Activated B cell treated with CpG ODN at 0.5 μM for 24 hours (primary cell): ENCODE measurements at regions not wholly inside any gene's neighbourhood (a gene's known extent, or its start where the extent isn't known, plus 50 kb on each side); places are given as distances from the start of the nearest gene placed in this dataset.

Source experiments
- ATAC-seq: fragments of 200-7000 bp; cut with Tn5 transposase; one replicate; pipeline ENCODE4 v1.10.0; 2021; ENCODE audit warnings: low read depth, mild to moderate bottlenecking, moderate library complexity
- CTCF ChIA-PET: fragments of 350-600 bp; sonication (Branson Sonifier 250); formaldehyde crosslinking; loops from one replicate; lab custom pipeline; 2021; ENCODE audit warnings: antibody characterized with exemption; lab: Charles Lee
- POLR2A ChIA-PET: fragments of 350-600 bp; sonication (Branson Sonifier 250); formaldehyde crosslinking; loops from one replicate; lab custom pipeline; 2021; ENCODE audit warnings: antibody characterized with exemption; lab: Charles Lee
- DNase-seq: peaks from one replicate; pipeline ENCODE4 v3.0.0; 2022
- H3K27ac Mint-ChIP-seq: one replicate; pipeline ENCODE4 v1.8.0; 2020; ENCODE audit warnings: mixed read lengths
- H3K27me3 Mint-ChIP-seq: one replicate; pipeline ENCODE4 v1.8.0; 2021; ENCODE audit warnings: mixed read lengths
- H3K36me3 Mint-ChIP-seq: one replicate; pipeline ENCODE4 v1.8.0; 2021; ENCODE audit warnings: low read depth, mixed read lengths
- H3K4me1 Mint-ChIP-seq: one replicate; pipeline ENCODE4 v1.8.0; 2021; ENCODE audit warnings: mixed read lengths
- H3K4me3 Mint-ChIP-seq: one replicate; pipeline ENCODE4 v1.8.0; 2020; ENCODE audit warnings: mild to moderate bottlenecking, mixed read lengths
- H3K9me3 Mint-ChIP-seq: one replicate; pipeline ENCODE4 v1.8.0; 2020; ENCODE audit warnings: mixed read lengths
- intact Hi-C: fragments of 100-400 bp; cut with micrococcal nuclease; formaldehyde crosslinking; loops from one replicate; pipeline ENCODE4 v1.15.1; 2024
- TF ChIP-seq, protein P1 (sequence below): fragments of 200-600 bp; IDR thresholded peaks from one replicate; pipeline ENCODE4 v1.8.0; 2022; ENCODE audit warnings: antibody characterized with exemption, mild to moderate bottlenecking

DNA sequence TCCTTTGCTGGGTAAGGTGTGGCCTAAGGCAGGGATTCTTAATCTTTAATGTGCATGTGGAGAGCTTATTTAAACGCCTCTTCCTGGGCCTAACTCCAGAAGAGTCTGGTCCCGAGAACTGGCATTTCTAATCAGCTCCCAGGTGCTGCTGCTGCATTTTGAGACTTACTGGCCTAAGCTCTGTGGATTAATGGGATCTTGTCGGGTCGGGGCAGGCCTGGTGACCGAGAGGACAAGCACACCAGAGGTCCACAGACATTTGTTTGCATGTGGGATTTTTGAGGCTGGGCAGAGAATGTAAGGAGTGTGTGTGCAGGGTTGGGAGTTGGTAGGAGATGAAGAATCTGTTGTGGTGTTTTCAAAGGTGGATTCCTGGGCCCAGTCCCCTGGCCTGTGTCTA, 95.0 kb upstream of the DAP start:
- POLR2A ChIA-PET: no interaction called here

DNA sequence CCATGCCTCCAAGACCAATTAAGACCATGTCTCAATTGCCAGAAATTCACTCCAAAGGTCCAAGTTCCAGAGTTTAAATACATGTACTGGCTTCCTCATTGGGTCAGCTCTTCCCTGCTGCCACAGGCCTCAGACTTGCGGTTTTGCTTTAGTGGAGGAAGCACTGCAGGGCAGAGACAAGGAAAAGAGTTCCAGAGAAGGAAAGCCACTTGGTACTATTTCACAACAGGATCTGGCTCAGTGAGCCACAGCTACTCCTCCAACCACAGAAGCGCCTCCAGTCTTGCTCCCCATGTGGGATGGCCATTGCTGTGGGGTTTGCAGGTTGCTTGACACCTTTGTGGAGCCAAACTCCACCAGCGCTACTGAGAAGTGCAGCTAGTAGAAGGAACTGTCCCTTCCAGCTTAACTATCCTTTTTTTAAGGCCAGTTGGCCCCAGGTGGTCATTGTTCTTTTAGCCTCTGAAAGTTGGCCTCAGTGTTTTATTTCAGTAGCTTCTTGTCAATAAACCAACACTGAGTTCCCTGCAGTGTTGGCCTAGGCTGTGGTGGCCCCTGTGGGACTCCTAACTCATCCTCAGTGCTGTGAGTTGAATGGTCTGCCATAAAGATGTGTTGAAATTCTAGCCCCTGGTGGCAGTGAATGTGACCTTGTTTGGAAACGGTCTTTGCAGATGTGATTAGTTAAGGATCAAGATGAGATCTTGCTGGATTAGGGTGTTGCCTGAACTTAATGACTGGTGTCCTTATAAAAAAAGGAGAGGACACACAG, 93.7 kb upstream of the DAP start:
- Mint-ChIP-seq H3K36me3 (no peaks in the 10 kb centered on the region), H3K27me3 (peaks cover 18% of the 10 kb centered on the region), H3K4me3 (no peak overlapping the region), H3K9me3 (no peaks in the 10 kb centered on the region), H3K4me1 (no peaks in the 10 kb centered on the region), H3K27ac (no peak overlapping the region)
- POLR2A ChIA-PET: no interaction called here
- TF ChIP-seq, protein P1, sequence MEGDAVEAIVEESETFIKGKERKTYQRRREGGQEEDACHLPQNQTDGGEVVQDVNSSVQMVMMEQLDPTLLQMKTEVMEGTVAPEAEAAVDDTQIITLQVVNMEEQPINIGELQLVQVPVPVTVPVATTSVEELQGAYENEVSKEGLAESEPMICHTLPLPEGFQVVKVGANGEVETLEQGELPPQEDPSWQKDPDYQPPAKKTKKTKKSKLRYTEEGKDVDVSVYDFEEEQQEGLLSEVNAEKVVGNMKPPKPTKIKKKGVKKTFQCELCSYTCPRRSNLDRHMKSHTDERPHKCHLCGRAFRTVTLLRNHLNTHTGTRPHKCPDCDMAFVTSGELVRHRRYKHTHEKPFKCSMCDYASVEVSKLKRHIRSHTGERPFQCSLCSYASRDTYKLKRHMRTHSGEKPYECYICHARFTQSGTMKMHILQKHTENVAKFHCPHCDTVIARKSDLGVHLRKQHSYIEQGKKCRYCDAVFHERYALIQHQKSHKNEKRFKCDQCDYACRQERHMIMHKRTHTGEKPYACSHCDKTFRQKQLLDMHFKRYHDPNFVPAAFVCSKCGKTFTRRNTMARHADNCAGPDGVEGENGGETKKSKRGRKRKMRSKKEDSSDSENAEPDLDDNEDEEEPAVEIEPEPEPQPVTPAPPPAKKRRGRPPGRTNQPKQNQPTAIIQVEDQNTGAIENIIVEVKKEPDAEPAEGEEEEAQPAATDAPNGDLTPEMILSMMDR: no peak
- intact Hi-C loops: no loop called here
- DNase-seq (no peak), ATAC-seq (no peak)
- CTCF ChIA-PET: interaction anchor here (1.7 kb wide), 1 partner anchor 9 kb away, joined by 5 read pairs; no protein-coding TSS in a partner anchor

More for the DNA sequence above, 95.0 kb upstream of the DAP start:
- H3K9me3 Mint-ChIP-seq: no peaks in the 10 kb centered on the region
- no peaks in the 10 kb centered on the region for H3K4me1 Mint-ChIP-seq
- H3K4me3 Mint-ChIP-seq: no peak overlapping the region
- H3K27me3 Mint-ChIP-seq: peaks cover 19% of the 10 kb centered on the region
- ATAC-seq (no peak), DNase-seq (no peak)
- TF ChIP-seq, protein P1: no peak
- intact Hi-C loops: loop anchor here (2.0 kb wide), 2 partner anchors 161 to 403 kb away; no protein-coding TSS in a partner anchor
- CTCF ChIA-PET: interaction anchor here (0.7 to 1.1 kb wide), 5 partner anchors 8 to 403 kb away, joined by 3 to 4 read pairs (median 3); no protein-coding TSS in a partner anchor
- H3K27ac Mint-ChIP-seq: no peak overlapping the region
- no peaks in the 10 kb centered on the region for H3K36me3 Mint-ChIP-seq

DNA sequence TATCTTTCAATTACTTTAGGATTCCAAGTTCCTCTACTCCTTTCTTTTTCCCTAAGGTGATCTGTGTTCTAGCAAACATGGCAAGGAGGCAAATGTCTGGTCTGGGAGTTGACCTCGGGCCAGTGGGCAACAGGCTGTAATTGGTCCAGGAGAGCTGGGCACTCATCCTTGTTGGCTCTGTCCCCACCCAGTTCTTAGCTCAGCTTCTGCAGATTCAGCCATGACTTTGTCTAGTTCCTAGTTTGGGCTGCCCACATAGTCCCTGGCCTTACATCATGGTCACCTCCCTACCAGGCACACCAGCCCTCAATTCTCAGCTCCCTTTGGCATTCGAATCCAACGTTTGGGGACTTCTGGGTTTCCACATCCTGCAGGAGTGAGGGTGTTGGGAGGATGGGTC, 92.1 kb upstream of the DAP start:
- ChIA-PET POLR2A (no interaction called here), CTCF (interaction anchor here (1.3 kb wide), 1 partner anchor 9 kb away, joined by 4 read pairs; no protein-coding TSS in a partner anchor)
- TF ChIP-seq, protein P1: no peak
- DNase-seq (no peak), ATAC-seq (no peak)
- Mint-ChIP-seq H3K36me3 (no peaks in the 10 kb centered on the region), H3K4me1 (no peaks in the 10 kb centered on the region), H3K27me3 (peaks cover 12% of the 10 kb centered on the region), H3K9me3 (peaks cover 4% of the 10 kb centered on the region), H3K4me3 (no peak overlapping the region), H3K27ac (no peak overlapping the region)
- intact Hi-C loops: no loop called here

DNA sequence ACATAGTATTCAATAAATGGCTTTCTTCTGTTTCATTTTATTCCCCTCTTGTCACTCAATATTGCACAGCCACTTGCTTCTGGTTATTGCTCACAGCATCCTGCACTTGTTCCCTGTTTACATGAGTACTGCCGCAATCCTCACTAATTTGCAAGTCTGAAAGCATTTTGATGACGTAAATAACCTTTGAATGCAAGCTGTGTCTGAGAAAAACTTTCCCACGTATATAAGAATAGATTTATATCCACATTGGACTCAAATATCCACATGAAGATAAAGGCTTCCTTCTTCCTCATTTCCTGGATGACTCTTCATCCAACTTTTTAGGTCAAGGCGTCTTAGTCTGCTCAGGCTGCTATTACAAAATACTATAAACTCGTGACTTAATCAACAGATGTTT, 88.2 kb upstream of the DAP start:
- TF ChIP-seq, protein P1: no peak
- H3K4me3 Mint-ChIP-seq: no peak overlapping the region
- H3K4me1 Mint-ChIP-seq: no peaks in the 10 kb centered on the region
- H3K36me3 Mint-ChIP-seq: no peaks in the 10 kb centered on the region
- H3K27ac Mint-ChIP-seq: no peak overlapping the region
- DNase-seq (no peak), ATAC-seq (no peak)
- H3K9me3 Mint-ChIP-seq: peaks cover 14% of the 10 kb centered on the region
- H3K27me3 Mint-ChIP-seq: peaks cover 13% of the 10 kb centered on the region
- ChIA-PET CTCF (no interaction called here), POLR2A (no interaction called here)
- intact Hi-C loops: no loop called here

DNA sequence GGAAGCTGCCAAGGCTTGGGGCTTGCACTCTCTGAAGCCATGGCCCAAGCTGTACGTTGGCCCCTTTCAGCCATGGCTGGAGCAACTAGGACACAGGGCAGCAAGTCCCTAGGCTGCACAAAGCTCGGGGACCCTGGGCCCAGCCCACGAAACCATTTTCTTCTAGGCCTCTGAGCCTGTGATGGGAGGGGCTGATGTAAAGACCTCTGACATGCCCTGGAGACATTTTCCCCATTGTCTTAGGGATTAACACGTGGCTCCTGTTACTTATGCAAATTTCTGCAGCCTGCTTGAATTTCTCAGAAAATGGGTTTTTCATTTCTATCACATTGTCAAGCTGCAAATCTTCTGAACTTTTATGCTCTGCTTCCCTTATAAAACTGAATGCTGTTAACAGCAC, 83.0 kb upstream of the DAP start:
- DNase-seq (no peak), ATAC-seq (no peak)
- H3K27ac Mint-ChIP-seq: no peak overlapping the region
- no peaks in the 10 kb centered on the region for H3K36me3 Mint-ChIP-seq
- H3K27me3 Mint-ChIP-seq: peaks cover 13% of the 10 kb centered on the region
- H3K9me3 Mint-ChIP-seq: peaks cover 25% of the 10 kb centered on the region
- TF ChIP-seq, protein P1: no peak
- no peaks in the 10 kb centered on the region for H3K4me1 Mint-ChIP-seq
- no peak overlapping the region for H3K4me3 Mint-ChIP-seq
- CTCF ChIA-PET: no interaction called here
- intact Hi-C loops: no loop called here
- POLR2A ChIA-PET: no interaction called here
